NCI-H128 (cell line): ENCODE measurements at regions not wholly inside any gene's neighbourhood (a gene's known extent, or its start where the extent isn't known, plus 50 kb on each side); places are given as distances from the start of the nearest gene placed in this dataset.
"Not testable (repeated sequence)": the region's sequence is repeated elsewhere in the genome, so short reads cannot be mapped to it uniquely, and the experiment has no call there.

Experiments
- DNase-seq: peaks from one replicate; lab custom pipeline; 2025; ENCODE audit not compliant: unreplicated experiment; lab: John Stamatoyannopoulos, UW

DNA sequence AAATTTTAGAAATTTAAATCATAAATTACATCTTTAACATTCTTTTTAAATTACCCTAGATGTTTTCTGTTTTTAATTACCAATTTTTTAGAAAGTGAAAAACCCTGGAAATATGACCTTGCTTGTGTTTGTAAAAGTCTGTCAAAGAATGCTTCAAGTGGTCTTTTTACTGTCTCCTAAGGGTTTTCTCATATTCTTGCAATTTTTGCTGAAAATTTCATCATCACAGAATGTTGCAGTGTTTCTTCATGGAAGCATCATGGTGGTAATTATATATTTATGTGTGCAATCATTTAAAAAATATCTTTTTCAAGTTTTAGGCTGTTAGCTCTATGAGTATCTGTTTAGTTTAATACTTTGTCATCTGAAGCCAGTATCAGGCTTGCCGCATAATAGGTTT lies 178.2 kb downstream of the HDGFL1 start:
- no peak for DNase-seq

DNA sequence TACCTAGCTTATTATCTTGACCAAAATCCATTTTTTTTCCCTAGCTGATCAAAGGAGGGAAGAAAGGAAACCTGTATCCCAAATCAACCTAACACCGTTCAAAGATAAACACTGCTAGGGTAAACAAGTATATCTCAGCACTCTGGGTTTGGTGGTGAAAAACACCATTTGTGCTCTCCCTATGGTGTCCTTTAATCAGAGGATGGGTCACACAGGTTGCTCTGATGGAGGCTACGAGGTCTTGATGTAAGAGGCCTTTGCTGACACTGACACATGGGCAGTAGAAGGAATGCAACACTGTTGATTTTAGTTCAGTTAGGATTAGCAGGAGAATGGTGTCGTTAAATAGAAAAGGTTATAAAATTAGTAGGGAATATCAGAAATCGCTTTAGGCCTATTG lies 179.3 kb downstream of the HDGFL1 start:
- DNase-seq = no peak

DNA sequence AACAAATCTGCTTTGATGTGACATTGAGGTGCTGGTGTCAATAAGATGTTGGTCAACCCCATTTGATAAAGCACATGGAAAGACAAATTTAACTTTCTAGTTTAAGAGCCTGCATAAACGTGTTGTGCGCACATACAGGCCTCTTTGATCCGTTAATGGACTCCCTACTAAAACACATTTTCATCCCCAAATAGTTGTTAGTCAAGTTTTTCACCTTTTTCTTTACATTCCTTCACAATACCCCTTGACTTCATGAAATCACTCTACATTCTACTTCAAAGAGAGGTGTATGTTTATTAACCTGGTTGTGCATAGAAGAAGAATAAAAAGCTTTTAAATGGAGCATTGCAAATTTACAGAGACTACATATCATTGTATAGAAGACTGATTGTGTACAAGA lies 180.3 kb downstream of the HDGFL1 start:
- no peak for DNase-seq

DNA sequence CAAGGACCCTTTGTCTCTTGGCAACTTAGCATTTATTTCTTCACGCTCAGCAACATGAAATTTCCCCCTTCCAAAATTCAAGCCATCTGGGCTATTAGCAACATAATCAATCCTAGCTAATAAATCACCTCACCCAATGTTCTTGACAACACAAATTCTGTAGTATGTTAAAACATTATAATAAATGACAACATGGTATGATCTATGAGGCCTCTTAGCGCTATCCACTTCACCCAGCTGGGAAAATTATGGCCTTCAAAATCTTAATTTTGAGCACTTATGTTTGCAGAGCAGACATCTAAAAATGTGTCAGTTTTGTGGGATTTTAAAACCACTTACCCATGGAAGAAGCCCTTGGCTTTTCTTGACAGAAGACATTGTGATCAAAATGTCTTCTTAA lies 181.9 kb downstream of the HDGFL1 start:
- no peak for DNase-seq

DNA sequence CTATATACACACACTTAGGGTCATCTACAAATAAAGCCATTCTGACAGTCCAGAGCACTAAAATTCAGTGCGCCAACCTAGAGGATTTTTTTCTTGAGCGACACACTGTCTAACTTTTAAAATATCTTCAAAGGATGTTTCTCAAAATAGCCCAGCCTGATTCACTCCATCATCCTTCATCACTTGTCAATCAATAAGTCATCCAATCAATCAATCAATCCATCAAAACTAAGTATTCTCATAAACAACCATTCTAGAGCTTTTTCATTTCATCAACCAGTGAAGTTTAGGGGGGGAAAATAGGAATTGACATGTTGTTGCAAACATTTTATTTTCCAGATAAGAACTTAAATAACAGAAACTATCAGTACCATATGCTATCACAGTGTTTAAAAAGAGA lies 183.2 kb downstream of the HDGFL1 start:
- DNase-seq = no peak

DNA sequence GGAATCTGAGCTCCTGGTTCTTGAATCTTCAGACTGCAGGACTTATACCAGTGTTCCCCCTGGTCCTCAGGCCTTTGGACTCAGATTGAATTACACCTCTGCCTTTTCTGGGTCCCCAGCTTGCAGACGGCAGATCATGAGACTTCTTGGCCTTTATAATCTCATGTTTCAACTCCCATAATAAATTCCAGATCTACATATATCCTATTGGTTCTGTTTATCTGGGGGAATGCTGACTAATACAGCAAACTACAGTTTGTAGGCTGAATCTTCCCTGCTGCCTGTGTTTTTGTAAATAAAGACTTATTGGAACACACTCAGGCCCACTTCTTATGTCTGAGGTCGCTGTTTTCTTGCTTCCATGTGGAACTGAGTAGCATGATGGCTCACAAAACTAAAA lies 184.7 kb downstream of the HDGFL1 start:
- no peak for DNase-seq

DNA sequence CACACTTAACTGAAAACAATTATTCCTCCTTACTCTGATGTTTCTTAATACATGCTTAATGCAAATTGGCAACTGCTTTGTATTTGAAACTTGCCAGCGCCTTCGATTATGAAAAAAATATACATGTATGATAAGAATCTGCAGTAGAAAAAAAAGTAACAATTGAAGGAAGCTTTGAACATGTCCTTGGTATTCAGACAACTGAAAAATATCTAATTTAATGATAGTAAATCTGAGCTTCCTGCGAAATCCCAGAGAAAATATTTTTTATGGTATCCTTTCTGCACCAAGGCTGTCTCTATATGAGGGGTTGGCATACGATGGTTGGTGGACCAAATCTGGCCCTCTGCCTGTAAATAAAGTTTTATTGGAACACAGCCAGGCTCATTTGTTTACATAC lies 186.2 kb downstream of the HDGFL1 start:
- DNase-seq = no peak

DNA sequence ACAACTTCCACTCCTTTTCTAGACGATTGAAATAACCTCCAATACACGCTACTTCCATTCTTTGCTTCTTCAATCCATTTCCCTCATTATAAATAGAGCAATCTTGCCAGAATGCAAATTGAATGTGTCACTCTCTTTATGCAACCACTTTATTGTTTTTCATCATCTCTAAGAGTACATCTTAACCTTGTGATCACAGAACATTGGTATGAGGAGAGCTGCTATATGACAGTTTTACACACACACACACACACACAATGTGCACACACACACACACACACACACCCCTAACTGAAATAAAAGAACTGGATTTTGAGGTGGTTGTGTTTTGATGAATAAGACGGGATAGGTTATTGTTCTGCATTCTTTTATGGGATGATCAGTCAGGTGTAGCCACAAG lies 187.0 kb downstream of the HDGFL1 start:
- DNase-seq = no peak

DNA sequence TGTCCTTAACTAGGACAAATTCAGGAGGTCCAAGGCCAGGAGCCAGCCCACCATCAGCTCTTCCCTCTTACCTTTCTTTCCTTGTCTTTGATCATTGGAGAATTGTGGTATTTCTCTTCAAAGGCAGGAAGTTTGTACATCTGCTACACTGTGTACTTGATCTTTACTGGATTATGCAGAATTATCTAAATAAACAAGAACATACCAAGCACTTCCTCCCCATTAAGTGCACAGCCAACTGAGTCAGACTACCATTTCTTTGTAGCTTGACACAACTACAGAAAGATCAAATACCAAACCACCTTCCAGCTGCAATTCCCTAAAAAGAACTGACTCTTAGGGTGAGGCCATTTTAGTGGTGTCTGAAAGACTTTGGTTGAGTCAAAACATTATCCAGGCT lies 195.1 kb downstream of the HDGFL1 start:
- no peak for DNase-seq

DNA sequence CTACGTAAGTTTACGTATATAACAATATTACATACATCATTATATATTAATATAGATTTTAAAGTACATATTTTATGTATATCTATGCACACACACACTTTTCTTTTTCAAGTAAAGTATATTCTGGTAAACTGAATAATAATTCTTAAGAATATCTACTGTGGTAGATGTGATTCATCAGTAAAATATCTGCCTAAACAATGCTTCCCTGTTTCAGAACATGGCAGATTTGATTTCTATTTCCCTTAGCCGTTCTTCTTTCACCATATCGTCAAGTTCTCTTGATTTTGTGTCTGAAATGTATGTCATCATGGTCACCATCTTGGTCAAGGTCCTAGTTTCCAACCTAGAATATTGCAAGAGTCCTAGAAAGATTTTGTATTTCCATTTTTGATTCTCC lies 195.6 kb downstream of the HDGFL1 start:
- no peak for DNase-seq

DNA sequence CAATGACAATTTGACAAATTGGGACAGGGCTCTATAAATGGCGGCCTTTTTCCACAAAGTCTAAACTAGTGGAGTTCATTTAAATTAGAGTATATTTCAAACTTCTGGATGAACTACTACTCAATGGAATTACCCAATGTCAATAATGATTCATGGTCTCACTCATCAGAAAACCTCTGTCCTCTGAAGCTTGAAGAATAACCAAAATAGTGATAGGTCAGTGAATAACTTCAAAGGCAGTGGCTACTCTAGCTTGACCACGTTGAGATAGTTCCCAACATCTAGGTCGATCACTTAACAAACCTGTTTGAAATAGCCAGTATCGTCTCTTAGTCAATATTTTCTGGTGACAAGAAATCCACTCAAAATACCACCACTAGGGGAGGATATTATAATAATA lies 197.6 kb downstream of the HDGFL1 start:
- DNase-seq = no peak

DNA sequence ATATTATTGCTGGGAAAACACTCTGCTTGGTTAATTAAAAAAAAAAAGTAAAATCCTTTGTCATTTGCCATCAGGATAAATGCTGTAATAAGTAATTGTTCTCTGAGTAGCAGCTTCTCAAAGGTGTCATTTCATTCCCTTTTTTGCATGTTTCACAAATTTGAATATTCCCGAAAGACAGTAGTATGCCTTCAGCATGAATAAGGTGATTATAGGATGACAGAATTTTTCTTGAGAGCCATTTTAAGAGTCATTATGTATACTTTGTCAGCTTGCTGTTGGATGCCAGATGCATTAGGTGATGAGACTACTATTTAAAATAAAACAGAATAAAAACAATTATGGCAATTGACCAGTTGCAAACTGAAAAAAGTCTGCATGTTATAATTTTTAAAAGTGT lies 200.7 kb downstream of the HDGFL1 start:
- no peak for DNase-seq

DNA sequence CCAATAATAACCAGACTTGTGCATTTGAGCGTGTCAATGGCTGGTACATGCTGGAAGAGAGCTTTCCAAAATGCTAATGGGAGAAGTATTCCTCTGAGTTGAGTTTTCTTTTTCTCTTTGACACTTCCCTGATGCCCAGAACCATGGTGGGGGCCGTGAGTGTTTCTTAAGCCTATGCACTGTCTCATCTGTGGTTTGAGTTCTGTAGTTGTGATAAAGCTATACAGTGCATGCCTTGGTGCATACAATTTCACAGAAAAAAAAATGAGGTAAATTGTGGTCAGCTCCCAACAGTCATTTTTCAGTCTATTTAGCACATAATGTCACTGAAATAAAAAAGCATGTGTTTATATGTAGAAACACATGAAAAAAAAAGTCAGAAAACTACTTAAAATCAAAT lies 204.8 kb downstream of the HDGFL1 start:
- no peak for DNase-seq

DNA sequence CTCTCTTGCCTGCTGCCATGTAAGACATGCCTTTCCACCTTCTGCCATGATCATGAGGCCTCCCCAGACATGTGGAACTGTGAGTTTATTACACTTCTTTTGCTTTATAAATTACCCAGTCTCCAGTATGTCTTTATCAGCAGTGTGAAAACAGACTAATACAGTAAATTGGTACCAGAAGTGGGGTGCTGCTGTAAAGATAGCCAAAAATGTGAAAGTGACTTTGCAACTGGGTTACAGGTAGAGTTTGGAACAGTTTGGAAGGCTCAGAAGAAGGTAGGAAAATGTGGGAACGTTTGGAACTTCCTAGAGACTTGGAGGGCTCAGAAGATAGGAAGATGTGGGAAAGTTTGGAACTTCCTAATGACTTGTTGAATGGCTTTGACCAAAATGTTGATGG lies 209.1 kb downstream of the HDGFL1 start:
- DNase-seq = not testable (repeated sequence)

DNA sequence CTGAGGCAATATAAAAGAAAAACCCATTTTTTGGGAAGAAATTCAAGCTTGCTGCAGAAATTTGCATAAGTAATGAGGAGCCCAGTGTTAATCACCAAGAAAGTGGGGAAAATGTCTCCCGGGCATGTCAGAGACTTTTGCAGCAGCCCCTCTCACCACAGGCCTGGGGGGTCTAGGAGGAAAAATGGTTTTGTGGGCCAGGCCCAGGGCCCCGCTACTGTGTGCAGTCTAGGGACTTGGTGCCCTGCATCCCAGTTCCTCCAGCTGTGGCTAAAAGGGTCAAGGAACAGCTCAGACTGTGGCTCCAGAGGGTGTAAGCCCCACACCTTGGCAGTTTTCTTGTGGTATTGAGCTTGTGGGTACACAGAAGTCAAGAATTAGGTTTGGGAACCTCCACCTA lies 209.7 kb downstream of the HDGFL1 start:
- DNase-seq = no peak

DNA sequence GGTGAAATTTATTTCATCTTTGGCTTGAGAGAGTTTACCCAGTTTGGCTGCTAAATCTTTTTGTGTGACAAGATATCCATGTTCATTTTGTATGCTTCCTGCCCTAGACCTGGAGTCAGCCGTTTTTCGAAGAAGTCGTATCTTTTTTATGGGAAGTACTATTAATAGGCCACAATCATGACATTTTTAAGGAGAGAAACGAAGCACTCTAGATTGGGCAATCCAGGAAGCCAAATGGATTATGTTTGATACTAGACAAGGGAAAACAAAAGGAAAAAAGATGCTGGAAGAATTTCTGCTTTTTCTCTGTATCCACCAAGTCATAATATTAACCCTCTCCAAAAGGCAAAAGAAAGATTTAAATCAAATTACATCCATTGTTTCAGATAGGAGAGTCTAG lies 214.6 kb downstream of the HDGFL1 start:
- no peak for DNase-seq

DNA sequence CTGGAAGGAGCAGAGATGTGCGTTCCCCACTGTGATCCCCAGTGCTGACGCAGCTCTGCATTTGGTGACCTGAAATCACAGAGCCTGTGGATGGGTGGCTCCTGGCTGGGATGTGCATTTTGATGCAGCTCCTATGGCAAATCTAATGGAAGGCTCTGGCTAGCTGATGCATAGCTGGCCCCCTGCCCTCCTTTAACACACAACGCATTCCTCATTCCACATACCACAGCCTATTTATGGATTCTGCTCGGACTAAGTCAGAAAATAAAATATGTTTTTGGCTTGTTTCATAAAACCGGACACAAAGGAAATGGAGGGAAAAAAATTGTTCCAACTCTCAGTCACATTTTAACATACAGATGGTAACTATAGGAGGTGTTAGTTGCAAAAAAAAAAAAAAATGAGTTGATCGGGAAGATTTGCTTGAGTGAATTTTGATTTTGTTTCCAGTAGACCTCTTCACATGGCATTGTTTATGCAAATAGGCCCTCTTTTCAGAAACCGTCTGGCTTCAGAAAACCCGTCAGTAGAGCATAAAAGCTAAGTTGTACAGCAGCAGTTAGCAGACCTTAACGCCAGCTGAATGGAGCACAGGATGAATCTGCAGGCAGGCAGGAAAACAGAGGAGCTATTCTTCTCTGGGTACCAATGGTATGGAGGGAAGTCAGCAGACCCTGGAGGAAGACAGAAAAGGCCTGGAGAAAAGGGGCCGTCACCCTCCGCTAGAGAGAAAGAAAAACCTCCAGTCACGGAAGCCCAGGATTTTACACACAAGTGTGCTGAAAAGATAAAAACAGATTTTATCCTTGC lies 215.4 kb downstream of the HDGFL1 start:
- no peak for DNase-seq

DNA sequence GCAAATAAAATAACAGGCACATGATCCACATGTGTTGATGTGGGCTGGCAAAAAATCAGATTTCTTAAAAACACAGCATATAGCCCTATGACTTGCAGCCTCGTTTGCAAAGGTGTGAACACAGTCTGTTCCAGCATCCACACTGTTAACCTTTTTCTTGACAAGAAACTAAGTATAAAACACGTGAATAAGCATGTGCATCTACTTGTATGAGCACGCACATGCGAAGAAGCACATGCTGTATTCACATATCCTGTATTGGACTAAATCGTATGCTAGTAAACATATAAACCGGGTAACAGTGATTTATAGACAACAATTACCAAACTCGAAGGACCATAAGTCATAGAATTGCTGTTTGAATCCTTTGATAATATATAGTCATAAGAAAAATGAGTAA lies 218.7 kb downstream of the HDGFL1 start:
- no peak for DNase-seq

DNA sequence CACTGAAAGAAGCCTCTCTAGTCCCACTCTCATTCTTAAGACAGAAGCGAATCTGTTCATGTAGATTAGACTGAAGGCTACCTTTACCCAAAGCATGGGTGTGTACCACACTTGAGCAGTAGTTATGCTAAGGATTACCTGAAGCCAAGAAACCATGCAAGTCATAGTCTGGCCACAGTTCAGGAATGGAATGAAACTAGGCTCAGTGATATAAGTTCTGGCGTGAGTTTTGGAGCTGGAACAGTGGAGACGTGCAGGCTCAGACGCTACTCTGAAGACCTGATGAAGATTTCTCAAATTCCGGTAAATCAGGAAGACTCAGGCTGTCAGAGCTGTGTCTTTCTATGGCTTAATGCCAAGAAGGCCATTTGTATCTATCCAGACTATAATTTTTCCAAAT lies 219.9 kb downstream of the HDGFL1 start:
- no peak for DNase-seq

DNA sequence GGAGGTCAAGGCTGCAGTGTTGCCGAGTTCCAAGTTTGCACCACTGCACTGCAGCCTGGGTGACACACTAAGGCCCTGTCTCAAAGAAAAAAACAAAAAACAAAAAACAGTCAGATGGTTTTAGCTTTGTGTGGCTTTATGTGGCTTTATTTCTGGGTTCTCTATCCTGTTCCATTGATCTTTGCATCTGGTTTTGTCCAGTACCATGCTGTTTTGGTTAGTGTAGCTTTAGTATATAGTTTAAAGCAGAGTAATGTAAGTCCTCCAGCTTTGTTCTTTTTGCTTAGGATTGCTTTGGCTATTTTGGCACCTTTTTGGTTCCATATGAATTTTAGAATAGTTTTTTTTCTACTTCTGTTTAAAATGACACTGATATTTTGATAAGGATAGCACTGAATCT lies 225.5 kb downstream of the HDGFL1 start:
- DNase-seq = no peak

DNA sequence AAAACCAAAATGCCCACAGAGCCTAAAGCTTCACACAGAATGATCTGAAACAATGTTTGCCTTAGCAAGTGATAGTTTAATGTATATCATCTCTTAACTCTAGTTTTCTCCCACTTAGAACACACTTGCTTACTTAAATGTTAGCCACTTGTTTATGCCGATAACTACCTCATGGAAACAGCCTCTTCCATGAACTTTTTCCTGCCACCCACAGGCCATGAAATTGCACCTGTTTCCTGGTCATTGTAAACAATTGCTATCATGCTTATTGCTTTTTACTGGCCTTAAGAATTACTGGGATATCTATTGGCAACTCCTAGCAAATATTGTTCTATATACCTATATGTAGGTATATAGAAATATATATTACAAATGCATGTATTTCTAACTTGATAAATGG lies 231.1 kb downstream of the HDGFL1 start:
- DNase-seq = no peak

DNA sequence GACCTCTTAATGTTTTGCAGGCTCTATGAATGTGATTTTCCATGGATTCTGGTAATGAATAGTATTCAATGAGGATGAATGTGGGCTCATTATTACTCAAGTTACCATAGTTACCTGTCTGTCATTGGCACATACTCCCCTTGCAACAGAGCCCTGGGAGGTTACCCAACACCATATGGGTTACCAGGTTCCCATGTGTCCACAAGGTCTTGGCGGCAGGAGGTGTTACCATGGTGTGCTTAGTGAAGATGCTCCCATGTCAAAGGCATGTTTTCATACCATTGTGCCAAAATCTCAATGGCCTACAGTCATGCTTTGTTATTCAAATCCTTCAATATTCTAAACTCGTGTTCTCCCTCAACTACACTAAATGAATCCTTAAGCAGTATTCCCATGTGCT lies 232.5 kb downstream of the HDGFL1 start:
- DNase-seq = no peak

DNA sequence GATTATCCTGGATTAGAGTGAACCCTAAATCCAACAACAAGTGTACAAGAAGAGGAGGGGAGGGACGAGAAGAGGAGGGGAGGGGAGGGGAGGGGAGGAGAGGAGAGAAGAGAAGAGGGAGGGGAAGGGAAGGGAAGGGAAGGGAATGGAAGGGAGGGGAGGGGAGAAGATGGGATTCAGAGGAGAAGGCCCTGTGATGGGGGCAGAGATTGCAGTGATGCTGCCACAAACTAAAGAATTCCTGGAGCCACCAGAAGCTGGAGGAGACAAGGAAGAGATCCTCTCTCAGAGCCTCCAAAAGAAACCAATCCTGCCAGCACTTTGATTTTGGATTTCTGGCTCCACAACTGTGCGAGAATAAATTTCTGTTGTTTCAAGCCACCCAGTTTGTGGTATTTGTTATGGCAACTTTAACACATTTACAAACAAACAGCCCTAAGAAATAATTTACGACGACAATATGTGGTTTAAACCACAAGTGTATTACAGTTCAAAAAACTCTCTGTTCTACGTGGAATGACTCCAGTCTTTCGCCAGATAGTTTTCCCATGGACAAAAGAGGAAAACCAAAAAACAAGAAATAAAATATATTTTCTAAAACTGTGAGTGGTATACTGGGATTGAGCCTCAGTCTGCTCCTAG lies 235.4 kb downstream of the HDGFL1 start:
- DNase-seq = no peak
